Loucy (cell line): ENCODE measurements at regions not wholly inside any gene's neighbourhood (a gene's known extent, or its start where the extent isn't known, plus 50 kb on each side); places are given as distances from the start of the nearest gene placed in this dataset.

Experiments used
- H2AFZ ChIP-seq: fragments of 200-600 bp; sonication (generic); 2 replicates; pipeline ENCODE4 v1.6.0; 2016; ENCODE audit warnings: antibody characterized with exemption, mild to moderate bottlenecking, low read length, moderate library complexity
- H3F3A ChIP-seq: fragments of 200-600 bp; 2 replicates; pipeline ENCODE4 v1.6.0; 2016; ENCODE audit warnings: antibody characterized with exemption, low read depth, mild to moderate bottlenecking
- H3K27me3 ChIP-seq: fragments of 200-600 bp; sonication (generic); 2 replicates; pipeline ENCODE4 v1.6.1; 2014; ENCODE audit warnings: low read length, mild to moderate bottlenecking; ENCODE audit not compliant: insufficient read depth, poor library complexity, severe bottlenecking
- H3K36me3 ChIP-seq: fragments of 200-600 bp; sonication (generic); 2 replicates; pipeline ENCODE4 v1.6.1; 2016; ENCODE audit warnings: low read length; ENCODE audit not compliant: insufficient read depth
- H3K4me1 ChIP-seq: fragments of 200-600 bp; sonication (generic); 2 replicates; pipeline ENCODE4 v1.5.1; 2014; ENCODE audit warnings: low read length, mild to moderate bottlenecking; ENCODE audit not compliant: insufficient read depth, poor library complexity, severe bottlenecking
- H3K4me2 ChIP-seq: fragments of 200-600 bp; sonication (generic); 2 replicates; pipeline ENCODE4 v1.6.0; 2014; ENCODE audit warnings: antibody characterized with exemption, low read length, low read depth, mild to moderate bottlenecking; ENCODE audit not compliant: poor library complexity, severe bottlenecking
- H3K4me3 ChIP-seq: fragments of 200-600 bp; sonication (generic); 2 replicates; pipeline ENCODE4 v1.5.1; 2014; ENCODE audit warnings: low read length, mild to moderate bottlenecking, mixed read lengths; ENCODE audit not compliant: poor library complexity, severe bottlenecking
- H3K79me2 ChIP-seq: fragments of 200-600 bp; sonication (generic); 2 replicates; pipeline ENCODE4 v1.6.1; 2014; ENCODE audit warnings: low read length; ENCODE audit not compliant: insufficient read depth
- H3K9ac ChIP-seq: fragments of 200-600 bp; sonication (generic); 2 replicates; pipeline ENCODE4 v1.6.0; 2014; ENCODE audit warnings: mild to moderate bottlenecking, low read depth, low read length, moderate library complexity; ENCODE audit not compliant: poor library complexity, severe bottlenecking
- H3K9me2 ChIP-seq: fragments of 200-600 bp; sonication (generic); replicated peaks from 2 replicates; pipeline ENCODE4 v1.6.1; 2016; ENCODE audit warnings: low read depth, low read length, mixed read lengths
- H3K9me3 ChIP-seq: fragments of 200-600 bp; sonication (generic); 2 replicates; pipeline ENCODE4 v1.6.1; 2014; ENCODE audit warnings: mild to moderate bottlenecking, antibody characterized with exemption, low read length, low read depth; ENCODE audit not compliant: insufficient read depth
- H4K20me1 ChIP-seq: fragments of 200-600 bp; sonication (generic); 2 replicates; pipeline ENCODE4 v1.6.0; 2014; ENCODE audit warnings: antibody characterized with exemption, low read length, mild to moderate bottlenecking; ENCODE audit not compliant: insufficient read depth, poor library complexity, severe bottlenecking
- CTCF ChIP-seq: fragments of 200-600 bp; sonication (generic); conservative IDR thresholded peaks from 2 replicates; pipeline ENCODE4 v1.5.1; 2014; ENCODE audit warnings: mild to moderate bottlenecking, antibody characterized with exemption, low read length
- EZH2phosphoT487 ChIP-seq: fragments of 200-600 bp; IDR thresholded peaks from 2 replicates; pipeline ENCODE4 v1.6.1; 2018; ENCODE audit warnings: antibody characterized with exemption, mild to moderate bottlenecking, moderate library complexity, borderline replicate concordance

GRCh38 chr20:9911519-9911918, 72.6 kb upstream of the PAK5 start:
- no peaks in the 10 kb centered on the region for H3K9me3 ChIP-seq
- H3K9ac ChIP-seq, result no peak overlapping the region
- H3F3A ChIP-seq, result no peaks in the 10 kb centered on the region
- H3K36me3 ChIP-seq, result no peaks in the 10 kb centered on the region
- H3K4me2 ChIP-seq, result no peak overlapping the region
- no peaks in the 10 kb centered on the region for H3K9me2 ChIP-seq
- no peaks in the 10 kb centered on the region for H3K79me2 ChIP-seq
- no peak overlapping the region for H2AFZ ChIP-seq
- no peaks in the 10 kb centered on the region for H3K4me1 ChIP-seq
- TF ChIP-seq EZH2phosphoT487 (no peak), CTCF (no peak)
- no peaks in the 10 kb centered on the region for H4K20me1 ChIP-seq
- H3K27me3 ChIP-seq, result no peaks in the 10 kb centered on the region
- H3K4me3 ChIP-seq, result no peak overlapping the region

GRCh38 chr20:9909167-9909566, 70.3 kb upstream of the PAK5 start:
- Histone ChIP-seq H2AFZ (no peak overlapping the region), H4K20me1 (no peaks in the 10 kb centered on the region), H3K4me2 (no peak overlapping the region), H3K79me2 (no peaks in the 10 kb centered on the region), H3K27me3 (no peaks in the 10 kb centered on the region), H3K9me3 (no peaks in the 10 kb centered on the region), H3F3A (no peaks in the 10 kb centered on the region), H3K9me2 (no peaks in the 10 kb centered on the region), H3K36me3 (no peaks in the 10 kb centered on the region), H3K4me1 (no peaks in the 10 kb centered on the region), H3K9ac (no peak overlapping the region), H3K4me3 (no peak overlapping the region)
- no peak for TF ChIP-seq EZH2phosphoT487

GRCh38 chr20:9903048-9903655, 64.3 kb upstream of the PAK5 start:
- H3K4me3 ChIP-seq, result no peak overlapping the region
- H2AFZ ChIP-seq, result no peak overlapping the region
- TF ChIP-seq CTCF (peak; percentile 73), EZH2phosphoT487 (no peak)
- no peaks in the 10 kb centered on the region for H3K9me2 ChIP-seq
- no peaks in the 10 kb centered on the region for H4K20me1 ChIP-seq
- no peaks in the 10 kb centered on the region for H3K4me1 ChIP-seq
- no peak overlapping the region for H3K4me2 ChIP-seq
- H3K79me2 ChIP-seq, result no peaks in the 10 kb centered on the region
- no peak overlapping the region for H3K9ac ChIP-seq
- H3K36me3 ChIP-seq, result no peaks in the 10 kb centered on the region
- peaks cover 4% of the 10 kb centered on the region for H3K27me3 ChIP-seq
- H3K9me3 ChIP-seq, result no peaks in the 10 kb centered on the region
- H3F3A ChIP-seq, result no peaks in the 10 kb centered on the region

GRCh38 chr20:9889270-9889981, 50.5 kb upstream of the PAK5 start:
- peak overlapping the region; percentile 68 for H3K4me3 ChIP-seq
- no peaks in the 10 kb centered on the region for H3F3A ChIP-seq
- H4K20me1 ChIP-seq, result no peaks in the 10 kb centered on the region
- H3K36me3 ChIP-seq, result no peaks in the 10 kb centered on the region
- H3K9ac ChIP-seq, result no peak overlapping the region
- peak overlapping the region; percentile 39 for H3K4me2 ChIP-seq
- H3K79me2 ChIP-seq, result no peaks in the 10 kb centered on the region
- no peaks in the 10 kb centered on the region for H3K9me2 ChIP-seq
- no peaks in the 10 kb centered on the region for H3K4me1 ChIP-seq
- no peaks in the 10 kb centered on the region for H3K27me3 ChIP-seq
- TF ChIP-seq EZH2phosphoT487, result no peak
- no peak for TF ChIP-seq CTCF
- peak overlapping the region; percentile 75 for H2AFZ ChIP-seq
- no peaks in the 10 kb centered on the region for H3K9me3 ChIP-seq
